GM12878 (cell line): ENCODE measurements at regions not wholly inside any gene's neighbourhood (a gene's known extent, or its start where the extent isn't known, plus 50 kb on each side); places are given as distances from the start of the nearest gene placed in this dataset.

Source experiments
- POLR2AphosphoS5 ChIP-seq: IDR thresholded peaks from 2 replicates; pipeline ENCODE4 v1.6.1; 2011; ENCODE audit warnings: mild to moderate bottlenecking, low read length, inconsistent platforms
- POU2F2 ChIP-seq: IDR thresholded peaks from 3 replicates; pipeline ENCODE4 v1.6.1; 2011; ENCODE audit warnings: low read depth, mild to moderate bottlenecking, low read length, borderline replicate concordance
- TARDBP ChIP-seq: IDR thresholded peaks from 2 replicates; pipeline ENCODE4 v1.6.1; 2016; ENCODE audit warnings: borderline replicate concordance
- TF ChIP-seq, protein P1 (sequence below), 3 experiments: IDR thresholded peaks in 2 of 3; conservative IDR thresholded peaks in 1 of 3; 2 replicates each; pipeline ENCODE4 v1.5.1; 2011; ENCODE audit warnings: low read depth in 3 of 3, low read length in 3 of 3, mild to moderate bottlenecking in 3 of 3, control low read depth in 2 of 3, moderate library complexity in 2 of 3, inconsistent platforms in 1 of 3, mixed read lengths in 1 of 3; ENCODE audit not compliant: control insufficient read depth in 2 of 3, insufficient read depth in 1 of 3; ENCODE audit errors: extremely low read depth in 1 of 3
- TF ChIP-seq, protein P2 (sequence below): IDR thresholded peaks from 2 replicates; pipeline ENCODE4 v1.6.1; 2012; ENCODE audit warnings: low read depth, low read length, improper control_type of control experiment

DNA sequence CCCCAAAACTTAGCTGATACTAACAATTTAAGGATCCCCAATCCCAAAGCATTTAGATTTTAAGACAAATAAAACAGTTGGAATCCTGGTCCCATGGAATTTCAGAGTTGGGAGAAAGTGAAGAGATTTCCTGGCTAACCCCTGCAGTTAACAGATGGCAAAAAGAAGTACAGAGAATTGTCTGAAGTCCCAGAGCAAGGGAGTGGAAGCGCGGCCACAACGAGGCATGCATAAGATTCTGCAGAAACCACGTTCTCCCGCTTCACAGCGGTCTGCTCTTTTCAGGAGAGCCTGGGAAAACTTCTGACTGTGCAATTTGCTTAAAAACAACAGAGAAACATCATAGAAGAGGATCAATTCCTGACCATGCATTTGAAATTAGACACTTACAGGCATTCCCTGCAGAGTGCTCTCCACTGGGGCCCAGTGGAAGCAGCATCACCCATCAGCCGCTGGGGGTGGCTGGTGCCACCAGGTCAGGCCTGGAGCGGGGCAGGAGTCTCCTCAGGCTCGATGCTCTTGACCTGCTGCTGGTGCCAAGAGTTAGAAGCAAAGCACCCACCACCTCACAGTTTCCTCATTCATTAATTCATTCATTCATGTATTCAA is 226.7 kb upstream of the POU3F1 start:
- TF ChIP-seq, protein P1, sequence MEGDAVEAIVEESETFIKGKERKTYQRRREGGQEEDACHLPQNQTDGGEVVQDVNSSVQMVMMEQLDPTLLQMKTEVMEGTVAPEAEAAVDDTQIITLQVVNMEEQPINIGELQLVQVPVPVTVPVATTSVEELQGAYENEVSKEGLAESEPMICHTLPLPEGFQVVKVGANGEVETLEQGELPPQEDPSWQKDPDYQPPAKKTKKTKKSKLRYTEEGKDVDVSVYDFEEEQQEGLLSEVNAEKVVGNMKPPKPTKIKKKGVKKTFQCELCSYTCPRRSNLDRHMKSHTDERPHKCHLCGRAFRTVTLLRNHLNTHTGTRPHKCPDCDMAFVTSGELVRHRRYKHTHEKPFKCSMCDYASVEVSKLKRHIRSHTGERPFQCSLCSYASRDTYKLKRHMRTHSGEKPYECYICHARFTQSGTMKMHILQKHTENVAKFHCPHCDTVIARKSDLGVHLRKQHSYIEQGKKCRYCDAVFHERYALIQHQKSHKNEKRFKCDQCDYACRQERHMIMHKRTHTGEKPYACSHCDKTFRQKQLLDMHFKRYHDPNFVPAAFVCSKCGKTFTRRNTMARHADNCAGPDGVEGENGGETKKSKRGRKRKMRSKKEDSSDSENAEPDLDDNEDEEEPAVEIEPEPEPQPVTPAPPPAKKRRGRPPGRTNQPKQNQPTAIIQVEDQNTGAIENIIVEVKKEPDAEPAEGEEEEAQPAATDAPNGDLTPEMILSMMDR (IDR thresholded peaks at IDR 0.05 in 2 of 3, conservative IDR thresholded peaks at IDR 0.05 in 1 of 3; ENCODE audit: control insufficient read depth in 2 of 3, extremely low read depth in 1 of 3, insufficient read depth in 1 of 3, low read depth in 3 of 3, low read length in 3 of 3) = no peak
- no peak for TF ChIP-seq POLR2AphosphoS5
- TF ChIP-seq POU2F2 = no peak
- TF ChIP-seq, protein P2, sequence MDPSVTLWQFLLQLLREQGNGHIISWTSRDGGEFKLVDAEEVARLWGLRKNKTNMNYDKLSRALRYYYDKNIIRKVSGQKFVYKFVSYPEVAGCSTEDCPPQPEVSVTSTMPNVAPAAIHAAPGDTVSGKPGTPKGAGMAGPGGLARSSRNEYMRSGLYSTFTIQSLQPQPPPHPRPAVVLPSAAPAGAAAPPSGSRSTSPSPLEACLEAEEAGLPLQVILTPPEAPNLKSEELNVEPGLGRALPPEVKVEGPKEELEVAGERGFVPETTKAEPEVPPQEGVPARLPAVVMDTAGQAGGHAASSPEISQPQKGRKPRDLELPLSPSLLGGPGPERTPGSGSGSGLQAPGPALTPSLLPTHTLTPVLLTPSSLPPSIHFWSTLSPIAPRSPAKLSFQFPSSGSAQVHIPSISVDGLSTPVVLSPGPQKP = no peak
- no peak for TF ChIP-seq TARDBP
